Activated CD4-positive, CD25-positive, alpha-beta regulatory T cell (primary cell): ENCODE measurements at regions not wholly inside any gene's neighbourhood (a gene's known extent, or its start where the extent isn't known, plus 50 kb on each side); places are given as distances from the start of the nearest gene placed in this dataset.

Source experiments
- DNase-seq, 4 experiments: peaks; one replicate each; lab custom pipeline; 2025; lab: John Stamatoyannopoulos, UW

DNA sequence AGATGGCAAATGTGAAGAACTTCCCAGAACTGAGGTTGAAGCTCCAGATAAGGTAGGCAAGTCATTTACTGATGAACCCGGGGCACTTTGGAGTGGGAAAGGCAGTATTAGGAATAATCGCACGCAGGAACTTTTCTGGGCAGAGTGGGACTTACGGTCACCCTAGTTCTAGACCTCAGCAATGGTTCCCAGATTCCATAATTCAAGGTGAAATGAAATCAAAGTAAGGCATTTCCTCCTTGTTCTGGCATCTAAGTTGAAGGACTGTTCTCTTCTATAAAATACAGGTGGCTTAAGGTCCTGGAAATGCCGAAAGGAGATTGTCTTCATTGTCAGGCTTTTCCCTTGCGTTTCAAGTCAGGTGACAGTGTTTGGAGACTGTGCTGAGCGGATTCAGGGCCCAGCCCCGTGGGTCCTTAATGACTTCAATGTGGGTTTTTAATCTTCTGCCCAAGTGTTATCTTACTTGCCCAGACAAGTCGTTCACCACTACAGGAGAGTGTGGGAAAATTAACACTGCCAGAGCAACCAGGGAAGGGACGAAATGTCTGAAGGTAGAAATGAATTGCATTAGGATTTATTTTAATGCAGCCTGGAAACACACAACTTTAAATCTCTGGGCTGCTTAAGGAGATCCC, 52.1 kb upstream of the STOX2 start:
- DNase-seq: no peak

DNA sequence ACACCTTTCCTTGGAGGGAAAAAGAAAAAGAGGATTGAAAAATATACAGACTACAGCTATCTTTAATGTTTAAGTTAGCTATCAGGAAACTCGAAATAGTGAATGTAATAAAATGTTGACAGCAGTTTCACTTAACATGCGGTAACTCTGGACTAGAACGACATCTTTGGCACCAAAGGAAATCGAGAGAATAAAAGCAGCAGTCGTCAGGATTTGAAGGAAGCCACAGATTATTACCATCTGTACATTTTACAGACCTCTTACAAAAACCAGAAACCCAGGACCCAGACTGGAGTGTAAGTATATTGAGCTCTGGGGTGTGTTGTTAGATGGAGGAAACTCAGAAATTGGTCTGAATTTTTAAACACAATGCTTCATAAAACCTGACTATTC, 51.6 kb upstream of the STOX2 start:
- no peak for DNase-seq
